GM18502 (cell line): ENCODE measurements at regions not wholly inside any gene's neighbourhood (a gene's known extent, or its start where the extent isn't known, plus 50 kb on each side); places are given as distances from the start of the nearest gene placed in this dataset.
"Not testable (repeated sequence)": the region's sequence is repeated elsewhere in the genome, so short reads cannot be mapped to it uniquely, and the experiment has no call there.

ENCODE experiments used
- ATAC-seq: cut with Tn5 transposase; IDR thresholded peaks from one replicate; pipeline ENCODE4 v1.9.1; 2021; ENCODE audit warnings: mild to moderate bottlenecking; ENCODE audit not compliant: unreplicated experiment, poor library complexity

GRCh38 chr2:189231719-189232323, 52.3 kb upstream of the COL5A2 start:
- no peak for ATAC-seq

GRCh38 chr2:189232759-189233406, 53.3 kb upstream of the COL5A2 start:
- ATAC-seq, result peak; percentile 89

- ATAC-seq, result no peak
Observed at GRCh38 chr2:189233527-189233926, 54.0 kb upstream of the COL5A2 start.

GRCh38 chr2:189234991-189235390, 55.4 kb upstream of the COL5A2 start:
- no peak for ATAC-seq

- no peak for ATAC-seq
Observed at GRCh38 chr2:189236066-189236465, 56.5 kb upstream of the COL5A2 start.

GRCh38 chr2:189238903-189239302, 59.3 kb upstream of the COL5A2 start:
- no peak for ATAC-seq

- ATAC-seq, result not testable (repeated sequence)
Observed at GRCh38 chr2:189243843-189244242, 64.3 kb upstream of the COL5A2 start.

GRCh38 chr2:189247276-189247675, 67.7 kb upstream of the COL5A2 start:
- ATAC-seq, result no peak

GRCh38 chr2:189248141-189248540, 68.6 kb upstream of the COL5A2 start:
- ATAC-seq, result no peak

- ATAC-seq, result no peak
Observed at GRCh38 chr2:189249171-189249570, 69.6 kb upstream of the COL5A2 start.

- no peak for ATAC-seq
Observed at GRCh38 chr2:189249901-189250300, 70.3 kb upstream of the COL5A2 start.

GRCh38 chr2:189252991-189253675, 73.6 kb upstream of the COL5A2 start:
- ATAC-seq, result no peak

GRCh38 chr2:189253836-189254235, 74.3 kb upstream of the COL5A2 start:
- no peak for ATAC-seq

GRCh38 chr2:189254268-189254883, 74.8 kb upstream of the COL5A2 start:
- no peak for ATAC-seq

GRCh38 chr2:189255711-189256110, 76.2 kb upstream of the COL5A2 start:
- ATAC-seq, result no peak

GRCh38 chr2:189258616-189259365, 79.2 kb upstream of the COL5A2 start:
- ATAC-seq, result no peak

GRCh38 chr2:189260361-189260814, 80.8 kb upstream of the COL5A2 start:
- no peak for ATAC-seq

- no peak for ATAC-seq
Observed at GRCh38 chr2:189261431-189261841, 81.9 kb upstream of the COL5A2 start.

- no peak for ATAC-seq
Observed at GRCh38 chr2:189261916-189262315, 82.4 kb upstream of the COL5A2 start.

GRCh38 chr2:189265696-189266320, 86.2 kb upstream of the COL5A2 start:
- no peak for ATAC-seq
